ENCODE measurements at regions not wholly inside any gene's neighbourhood (a gene's known extent, or its start where the extent isn't known, plus 50 kb on each side); places are given as distances from the start of the nearest gene placed in this dataset.

- ChIA-PET POLR2A (no interaction called here), CTCF (no interaction called here)
- no peak for DNase-seq (ENCODE audit: low read depth, low spot score)
- no peak overlapping the region for H3K27ac ChIP-seq (ENCODE audit: low read depth, low read length)
- TF ChIP-seq CTCF (IDR thresholded peaks at IDR 0.05; ENCODE audit: low read depth, low read length) = no peak
- H3K4me3 ChIP-seq (ENCODE audit: low read depth, low read length) = no peak overlapping the region
- H3K27me3 ChIP-seq (ENCODE audit: control insufficient read depth, insufficient read depth, low read length) = no peaks in the 10 kb centered on the region
- no peaks in the 10 kb centered on the region for H3K9me3 ChIP-seq (ENCODE audit: control insufficient read depth, insufficient read depth, low read length)
Observed at GRCh38 chr5:8094304-8094703, 225.4 kb downstream of the MTRR start.

- CTCF ChIA-PET = no interaction called here
- no peak for DNase-seq (ENCODE audit: low read depth, low spot score)
- POLR2A ChIA-PET = no interaction called here
- TF ChIP-seq CTCF (IDR thresholded peaks at IDR 0.05; ENCODE audit: low read depth, low read length) = no peak
- no peak overlapping the region for H3K4me3 ChIP-seq (ENCODE audit: low read depth, low read length)
- H3K9me3 ChIP-seq (ENCODE audit: control insufficient read depth, insufficient read depth, low read length) = no peaks in the 10 kb centered on the region
- no peaks in the 10 kb centered on the region for H3K27me3 ChIP-seq (ENCODE audit: control insufficient read depth, insufficient read depth, low read length)
- no peak overlapping the region for H3K27ac ChIP-seq (ENCODE audit: low read depth, low read length)
Observed at GRCh38 chr5:8097146-8097545, 228.2 kb downstream of the MTRR start.

GRCh38 chr5:8098081-8098480 lies 229.1 kb downstream of the MTRR start:
- no peak for TF ChIP-seq CTCF (IDR thresholded peaks at IDR 0.05; ENCODE audit: low read depth, low read length)
- Histone ChIP-seq H3K27me3 (ENCODE audit: control insufficient read depth, insufficient read depth, low read length) (no peaks in the 10 kb centered on the region), H3K9me3 (ENCODE audit: control insufficient read depth, insufficient read depth, low read length) (no peaks in the 10 kb centered on the region), H3K4me3 (ENCODE audit: low read depth, low read length) (no peak overlapping the region), H3K27ac (ENCODE audit: low read depth, low read length) (no peak overlapping the region)
- POLR2A ChIA-PET = no interaction called here
- CTCF ChIA-PET = no interaction called here
- no peak for DNase-seq (ENCODE audit: low read depth, low spot score)

- DNase-seq (ENCODE audit: low read depth, low spot score) = no peak
- no peaks in the 10 kb centered on the region for H3K9me3 ChIP-seq (ENCODE audit: control insufficient read depth, insufficient read depth, low read length)
- no peak for TF ChIP-seq CTCF (IDR thresholded peaks at IDR 0.05; ENCODE audit: low read depth, low read length)
- no peak overlapping the region for H3K27ac ChIP-seq (ENCODE audit: low read depth, low read length)
- ChIA-PET POLR2A (no interaction called here), CTCF (no interaction called here)
- H3K4me3 ChIP-seq (ENCODE audit: low read depth, low read length) = no peak overlapping the region
- H3K27me3 ChIP-seq (ENCODE audit: control insufficient read depth, insufficient read depth, low read length) = no peaks in the 10 kb centered on the region
Observed at GRCh38 chr5:8102714-8103113, 233.8 kb downstream of the MTRR start.

- Histone ChIP-seq H3K27ac (ENCODE audit: low read depth, low read length) (no peak overlapping the region), H3K4me3 (ENCODE audit: low read depth, low read length) (no peak overlapping the region), H3K27me3 (ENCODE audit: control insufficient read depth, insufficient read depth, low read length) (no peaks in the 10 kb centered on the region), H3K9me3 (ENCODE audit: control insufficient read depth, insufficient read depth, low read length) (no peaks in the 10 kb centered on the region)
- DNase-seq (ENCODE audit: low read depth, low spot score) = no peak
- POLR2A ChIA-PET = no interaction called here
- CTCF ChIA-PET = no interaction called here
- no peak for TF ChIP-seq CTCF (IDR thresholded peaks at IDR 0.05; ENCODE audit: low read depth, low read length)
Observed at GRCh38 chr5:8114597-8115266, 245.8 kb downstream of the MTRR start.

Measured in AG04450 (cell line).